AG09309 (cell line): ENCODE measurements at regions not wholly inside any gene's neighbourhood (a gene's known extent, or its start where the extent isn't known, plus 50 kb on each side); places are given as distances from the start of the nearest gene placed in this dataset.

ENCODE experiments used
- DNase-seq: peaks from one replicate; pipeline ENCODE4 v3.0.0-alpha.2; 2010; ENCODE audit warnings: low read depth
- H3K4me3 ChIP-seq: 2 replicates; pipeline ENCODE4 v1.5.1; 2011; ENCODE audit warnings: mild to moderate bottlenecking, low read depth, low read length, moderate library complexity; ENCODE audit not compliant: control insufficient read depth
- TF ChIP-seq, protein P1 (sequence below): IDR thresholded peaks from 2 replicates; pipeline ENCODE4 v1.5.1; 2011; ENCODE audit warnings: mild to moderate bottlenecking, low read depth, low read length, inconsistent platforms; ENCODE audit not compliant: insufficient read depth, control insufficient read depth; ENCODE audit errors: missing control alignments

DNA sequence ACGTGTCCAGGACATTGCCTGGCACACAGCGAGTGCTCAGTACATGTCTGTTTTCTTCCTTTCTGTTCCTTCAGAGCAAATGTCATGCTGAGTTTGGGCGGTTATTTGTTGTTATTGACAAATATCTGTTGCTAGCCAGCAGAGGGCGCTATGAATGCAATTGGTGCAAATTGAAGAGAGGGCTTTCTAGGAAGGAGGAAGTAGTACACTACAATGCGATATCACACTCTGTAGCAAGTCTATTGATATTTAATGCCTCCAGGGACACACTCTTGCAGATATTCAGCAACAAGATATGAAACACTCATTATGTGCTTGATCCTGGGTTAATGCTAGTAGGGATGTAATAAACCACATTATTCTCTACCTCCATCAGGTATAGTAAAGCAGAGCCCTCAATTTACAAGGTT, 267.3 kb upstream of the SRRM4 start:
- no peak for DNase-seq
- H3K4me3 ChIP-seq = no peak overlapping the region
- TF ChIP-seq, protein P1, sequence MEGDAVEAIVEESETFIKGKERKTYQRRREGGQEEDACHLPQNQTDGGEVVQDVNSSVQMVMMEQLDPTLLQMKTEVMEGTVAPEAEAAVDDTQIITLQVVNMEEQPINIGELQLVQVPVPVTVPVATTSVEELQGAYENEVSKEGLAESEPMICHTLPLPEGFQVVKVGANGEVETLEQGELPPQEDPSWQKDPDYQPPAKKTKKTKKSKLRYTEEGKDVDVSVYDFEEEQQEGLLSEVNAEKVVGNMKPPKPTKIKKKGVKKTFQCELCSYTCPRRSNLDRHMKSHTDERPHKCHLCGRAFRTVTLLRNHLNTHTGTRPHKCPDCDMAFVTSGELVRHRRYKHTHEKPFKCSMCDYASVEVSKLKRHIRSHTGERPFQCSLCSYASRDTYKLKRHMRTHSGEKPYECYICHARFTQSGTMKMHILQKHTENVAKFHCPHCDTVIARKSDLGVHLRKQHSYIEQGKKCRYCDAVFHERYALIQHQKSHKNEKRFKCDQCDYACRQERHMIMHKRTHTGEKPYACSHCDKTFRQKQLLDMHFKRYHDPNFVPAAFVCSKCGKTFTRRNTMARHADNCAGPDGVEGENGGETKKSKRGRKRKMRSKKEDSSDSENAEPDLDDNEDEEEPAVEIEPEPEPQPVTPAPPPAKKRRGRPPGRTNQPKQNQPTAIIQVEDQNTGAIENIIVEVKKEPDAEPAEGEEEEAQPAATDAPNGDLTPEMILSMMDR = no peak

DNA sequence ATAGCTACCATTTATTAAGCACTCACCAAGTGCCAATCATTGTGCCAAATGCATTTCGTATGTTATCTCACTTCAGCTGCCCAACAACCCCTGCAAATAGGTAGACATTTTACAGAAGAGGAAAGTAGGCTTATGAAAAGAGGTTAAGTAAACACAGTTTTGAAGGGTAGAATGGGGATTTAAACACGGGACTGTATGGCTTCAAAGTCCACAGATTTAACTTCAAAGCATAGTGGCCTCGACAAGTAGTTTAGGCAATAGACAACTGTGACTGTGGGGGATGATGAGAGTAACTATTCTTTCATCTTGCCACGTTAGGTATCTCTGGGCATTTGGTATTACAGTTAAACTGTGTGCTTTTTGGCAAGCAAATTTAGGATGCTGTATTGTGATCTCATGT, 266.8 kb upstream of the SRRM4 start:
- TF ChIP-seq, protein P1 = no peak
- no peak for DNase-seq
- no peak overlapping the region for H3K4me3 ChIP-seq

DNA sequence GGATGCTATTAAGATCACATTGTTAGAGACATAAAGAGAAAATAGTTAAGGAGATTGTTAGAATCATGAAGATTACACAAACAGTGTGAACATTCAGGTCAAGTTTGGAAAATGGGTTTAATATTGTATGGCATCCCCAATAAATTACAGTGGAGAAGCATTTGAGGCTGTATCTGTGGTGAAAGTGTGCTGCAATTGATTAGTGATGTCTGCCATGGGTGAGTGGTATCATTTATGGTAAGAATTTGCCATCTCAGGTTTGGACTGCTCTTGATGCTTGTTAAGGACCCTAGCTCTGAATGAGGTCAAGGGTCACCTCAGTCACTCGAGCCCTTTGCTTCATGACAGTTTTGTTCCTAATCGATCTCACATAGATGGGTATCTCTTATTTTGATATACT, 265.7 kb upstream of the SRRM4 start:
- TF ChIP-seq, protein P1 = no peak
- no peak overlapping the region for H3K4me3 ChIP-seq
- DNase-seq = no peak

DNA sequence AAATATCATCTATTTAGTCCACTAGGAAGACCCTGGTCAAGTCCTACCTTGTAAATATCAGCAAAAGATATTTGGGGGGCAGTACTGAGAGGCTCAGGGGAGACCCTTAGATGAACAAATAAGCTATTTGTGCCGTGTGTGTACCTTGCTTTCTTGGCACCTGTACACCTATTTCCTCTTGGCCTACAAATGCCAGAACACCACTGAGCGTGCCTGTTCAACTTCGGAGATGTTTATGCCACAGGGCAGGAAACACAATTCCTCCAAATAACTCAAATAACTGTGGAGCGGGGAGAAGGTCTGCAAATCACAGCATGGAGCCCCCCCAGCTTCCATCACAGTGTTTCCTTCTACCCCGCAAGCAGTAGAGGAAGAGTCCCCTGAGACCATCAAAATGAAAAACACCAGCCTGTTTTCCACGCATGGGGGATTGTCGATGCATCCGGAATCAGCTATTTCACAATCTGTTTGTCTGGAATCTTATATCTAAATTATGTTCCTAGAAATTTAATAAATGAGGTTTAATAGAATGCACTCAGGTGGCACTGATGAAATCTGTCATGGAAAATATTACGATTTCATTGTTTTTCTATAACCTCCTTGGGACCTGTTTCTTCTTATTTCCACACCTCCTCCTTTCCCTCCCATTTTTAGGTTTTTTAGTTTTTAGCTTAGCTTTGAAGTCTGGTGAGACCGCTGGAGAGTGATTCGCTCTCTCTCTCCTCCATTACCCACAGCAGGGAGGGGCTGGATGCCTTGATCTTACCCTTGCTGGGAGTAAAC, 254.0 kb upstream of the SRRM4 start:
- no peak overlapping the region for H3K4me3 ChIP-seq
- no peak for DNase-seq
- TF ChIP-seq, protein P1 = no peak

DNA sequence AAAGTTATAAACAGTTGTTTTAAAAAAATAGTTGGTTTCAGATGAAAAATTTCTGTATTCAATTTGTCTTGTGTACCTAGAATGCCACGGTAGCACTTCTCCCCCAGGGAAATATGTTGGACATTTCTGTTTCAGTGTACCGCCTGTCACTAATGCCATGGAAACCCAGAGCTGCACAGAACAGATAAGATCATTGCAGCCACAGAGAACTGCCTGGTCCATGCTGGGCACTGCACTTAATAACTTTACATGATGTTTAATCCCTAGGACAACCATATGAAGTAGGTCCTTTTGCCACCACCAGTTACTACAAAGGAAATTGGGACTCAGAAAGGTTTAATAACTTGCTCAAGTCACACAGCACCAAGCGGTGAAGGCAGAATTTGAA, 253.4 kb upstream of the SRRM4 start:
- no peak for DNase-seq
- H3K4me3 ChIP-seq = no peak overlapping the region
- TF ChIP-seq, protein P1 = no peak

DNA sequence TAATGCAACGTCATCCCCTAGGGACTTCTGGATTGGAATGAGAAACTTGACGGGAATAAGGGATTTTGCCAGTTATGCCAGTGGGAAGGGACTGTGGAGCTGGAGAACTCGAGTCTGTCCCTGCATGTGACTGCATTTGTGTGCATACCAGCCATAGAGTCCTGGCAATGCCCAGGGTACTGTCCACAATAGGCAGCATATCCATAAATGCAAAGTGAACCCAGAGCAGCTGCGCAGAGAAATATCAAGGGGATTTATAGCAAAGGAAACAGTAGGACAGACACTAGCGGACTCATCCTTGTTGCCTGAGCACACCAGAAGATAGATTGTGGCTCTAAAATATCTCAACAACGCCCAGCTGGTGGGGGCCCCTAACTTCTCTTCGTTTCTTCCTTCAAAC, 247.1 kb upstream of the SRRM4 start:
- no peak overlapping the region for H3K4me3 ChIP-seq
- TF ChIP-seq, protein P1 = no peak
- DNase-seq = no peak
